ENCODE measurements at regions not wholly inside any gene's neighbourhood (a gene's known extent, or its start where the extent isn't known, plus 50 kb on each side); places are given as distances from the start of the nearest gene placed in this dataset.

- TF ChIP-seq EZH2 (IDR thresholded peaks at IDR 0.05; ENCODE audit: borderline replicate concordance, low read depth, low read length, severe bottlenecking) (no peak), CTCF (IDR thresholded peaks at IDR 0.05; ENCODE audit: borderline replicate concordance, extremely low read depth, low read length, poor library complexity, severe bottlenecking) (no peak)
Observed at GRCh38 chr16:88208112-88208511, 174.6 kb upstream of the ZNF469 start.
